SK-N-SH (cell line): ENCODE measurements at regions not wholly inside any gene's neighbourhood (a gene's known extent, or its start where the extent isn't known, plus 50 kb on each side); places are given as distances from the start of the nearest gene placed in this dataset.

Source experiments
- PBX3 ChIP-seq: IDR thresholded peaks from 2 replicates; pipeline ENCODE4; 2012
- RFX5 ChIP-seq: IDR thresholded peaks from 2 replicates; pipeline ENCODE4 v1.6.1; 2012; ENCODE audit warnings: mild to moderate bottlenecking, improper control_type of control experiment, low read length

GRCh38 chr12:92035477-92035876 lies 110.2 kb downstream of the BTG1 start:
- TF ChIP-seq PBX3 (no peak), RFX5 (no peak)
